Thymus (tissue), 11 donors: ENCODE measurements at regions not wholly inside any gene's neighbourhood (a gene's known extent, or its start where the extent isn't known, plus 50 kb on each side); places are given as distances from the start of the nearest gene placed in this dataset.
A peak's percentile ranks its signal among the peaks of the same experiment; 100 is the strongest.
"Not testable (repeated sequence)": the region's sequence is repeated elsewhere in the genome, so short reads cannot be mapped to it uniquely, and the experiment has no call there.

Experiments
- DNase-seq, 9 donors: peaks; one replicate each; pipeline ENCODE4 v3.0.0-alpha.2; 2013; ENCODE audit warnings: low spot score in 9 of 9, low read depth in 6 of 9, missing footprints in 1 of 9
- H3K27ac ChIP-seq, 2 donors: one replicate each; pipeline ENCODE4 v1.5.1; 2013; ENCODE audit warnings: control low read depth in 1 of 2, low read depth in 1 of 2, low read length in 1 of 2, mild to moderate bottlenecking in 1 of 2, moderate library complexity in 1 of 2
- H3K27me3 ChIP-seq, 2 donors: one replicate each; pipeline ENCODE4 v1.5.1; 2013; ENCODE audit warnings: low read length in 1 of 2; ENCODE audit not compliant: control insufficient read depth in 2 of 2, insufficient read depth in 1 of 2
- H3K36me3 ChIP-seq, 2 donors: one replicate each; pipeline ENCODE4 v1.5.1; 2013; ENCODE audit warnings: low read length in 1 of 2, mild to moderate bottlenecking in 1 of 2, moderate library complexity in 1 of 2; ENCODE audit not compliant: control insufficient read depth in 2 of 2, insufficient read depth in 2 of 2
- H3K4me1 ChIP-seq, 2 donors: one replicate each; pipeline ENCODE4 v1.5.1; 2013; ENCODE audit warnings: low read length in 2 of 2; ENCODE audit not compliant: control insufficient read depth in 2 of 2, insufficient read depth in 2 of 2
- H3K4me3 ChIP-seq, 2 donors: one replicate each; pipeline ENCODE4 v1.5.1; 2013; ENCODE audit warnings: low read length in 2 of 2, control low read depth in 1 of 2, mild to moderate bottlenecking in 1 of 2
- H3K9me3 ChIP-seq, 2 donors: one replicate each; pipeline ENCODE4 v1.5.1; 2013; ENCODE audit warnings: low read length in 1 of 2, mild to moderate bottlenecking in 1 of 2; ENCODE audit not compliant: control insufficient read depth in 2 of 2, insufficient read depth in 1 of 2
- WGBS: extraction: QIAGEN DNeasy Blood & Tissue Kit; methylation state at CpG from one replicate; pipeline ENCODE4 v1.1.7; 2013; 5-methylcytosine and 5-hydroxymethylcytosine counted together
- donor health status: healthy.

- Histone ChIP-seq H3K36me3 (no peaks in the 10 kb centered on the region), H3K27ac (no peak overlapping the region), H3K27me3 (no peaks in the 10 kb centered on the region), H3K4me3 (no peak overlapping the region), H3K4me1 (no peaks in the 10 kb centered on the region), H3K9me3 (no peaks in the 10 kb centered on the region)
- 6% methylated on average over 1 of the region's 1 CpG for WGBS
- no peak for DNase-seq
Observed at GRCh38 chr4:59535541-59535940, 1664.6 kb upstream of the ADGRL3 start.

- Histone ChIP-seq H3K4me1 (no peaks in the 10 kb centered on the region), H3K27me3 (no peaks in the 10 kb centered on the region)
Observed at GRCh38 chr4:59536428-59536827, 1663.7 kb upstream of the ADGRL3 start.

GRCh38 chr4:59537246-59537886 lies 1662.8 kb upstream of the ADGRL3 start:
- Histone ChIP-seq H3K27ac (no peak overlapping the region), H3K36me3 (no peaks in the 10 kb centered on the region), H3K27me3 (no peaks in the 10 kb centered on the region), H3K4me1 (no peaks in the 10 kb centered on the region), H3K4me3 (no peak overlapping the region), H3K9me3 (no peaks in the 10 kb centered on the region)
- WGBS = 36% methylated on average over 2 of the region's 2 CpGs
- DNase-seq = no peak

More at GRCh38 chr4:59536428-59536827, 1663.7 kb upstream of the ADGRL3 start:
- no peaks in the 10 kb centered on the region for H3K9me3 ChIP-seq
- no peak for DNase-seq
- no peak overlapping the region for H3K4me3 ChIP-seq
- H3K36me3 ChIP-seq = no peaks in the 10 kb centered on the region
- 57% methylated on average over 3 of the region's 3 CpGs for WGBS
- H3K27ac ChIP-seq = no peak overlapping the region

- no peaks in the 10 kb centered on the region for H3K36me3 ChIP-seq
- WGBS = 94% methylated on average over 4 of the region's 4 CpGs
- no peaks in the 10 kb centered on the region for H3K4me1 ChIP-seq
- no peak overlapping the region for H3K4me3 ChIP-seq
- H3K9me3 ChIP-seq = no peaks in the 10 kb centered on the region
- no peak overlapping the region for H3K27ac ChIP-seq
- no peaks in the 10 kb centered on the region for H3K27me3 ChIP-seq
- DNase-seq = no peak
Observed at GRCh38 chr4:59539401-59539800, 1660.7 kb upstream of the ADGRL3 start.

- no peaks in the 10 kb centered on the region for H3K27me3 ChIP-seq
- WGBS = 91% methylated on average over 2 of the region's 2 CpGs
- no peaks in the 10 kb centered on the region for H3K4me1 ChIP-seq
- no peak overlapping the region for H3K4me3 ChIP-seq
- no peak overlapping the region for H3K27ac ChIP-seq
- no peaks in the 10 kb centered on the region for H3K36me3 ChIP-seq
- no peaks in the 10 kb centered on the region for H3K9me3 ChIP-seq
- no peak for DNase-seq
Observed at GRCh38 chr4:59540311-59540710, 1659.8 kb upstream of the ADGRL3 start.

- Histone ChIP-seq H3K4me3 (no peak overlapping the region), H3K9me3 (no peaks in the 10 kb centered on the region), H3K36me3 (no peaks in the 10 kb centered on the region), H3K27ac (peak overlapping the region in 1 of 2 donors; percentile 26), H3K27me3 (no peaks in the 10 kb centered on the region), H3K4me1 (no peaks in the 10 kb centered on the region)
- DNase-seq = peak in 2 of 9 donors; percentile 1 to 33
- 11% methylated on average over 2 of the region's 2 CpGs for WGBS
Observed at GRCh38 chr4:59553063-59553720, 1646.9 kb upstream of the ADGRL3 start.

- DNase-seq = no peak
- Histone ChIP-seq H3K27me3 (no peaks in the 10 kb centered on the region), H3K4me1 (no peaks in the 10 kb centered on the region), H3K4me3 (no peak overlapping the region), H3K9me3 (no peaks in the 10 kb centered on the region), H3K27ac (peak overlapping the region in 1 of 2 donors; percentile 10), H3K36me3 (no peaks in the 10 kb centered on the region)
- WGBS = 15% methylated on average over 2 of the region's 2 CpGs
Observed at GRCh38 chr4:59553721-59554091, 1646.4 kb upstream of the ADGRL3 start.

GRCh38 chr4:59556191-59556590 lies 1643.9 kb upstream of the ADGRL3 start:
- not testable (repeated sequence) for DNase-seq, H3K9me3 ChIP-seq, H3K4me3 ChIP-seq, H3K4me1 ChIP-seq, H3K36me3 ChIP-seq, H3K27ac ChIP-seq, H3K27me3 ChIP-seq
- WGBS = 53% methylated on average over 2 of the region's 2 CpGs

GRCh38 chr4:59560141-59560648 lies 1639.9 kb upstream of the ADGRL3 start:
- H3K27ac ChIP-seq, H3K9me3 ChIP-seq, H3K4me1 ChIP-seq, H3K36me3 ChIP-seq, H3K27me3 ChIP-seq, H3K4me3 ChIP-seq: not testable (repeated sequence)
- WGBS = 13% methylated on average over 9 of the region's 9 CpGs
- DNase-seq = peak in 1 of 9 donors; percentile 25
